ENCODE measurements at regions not wholly inside any gene's neighbourhood (a gene's known extent, or its start where the extent isn't known, plus 50 kb on each side); places are given as distances from the start of the nearest gene placed in this dataset.

GRCh38 chr13:87280139-87280538, 391.0 kb upstream of the SLITRK5 start:
- no peak for TF ChIP-seq CTCF (IDR thresholded peaks at IDR 0.05)
- TF ChIP-seq POLR2A (IDR thresholded peaks at IDR 0.05): no peak

All from body of pancreas (tissue), 4 donors.